NCI-H146 (cell line): ENCODE measurements at regions not wholly inside any gene's neighbourhood (a gene's known extent, or its start where the extent isn't known, plus 50 kb on each side); places are given as distances from the start of the nearest gene placed in this dataset.

Experiments
- DNase-seq: peaks from one replicate; lab custom pipeline; 2025; lab: John Stamatoyannopoulos, UW

- DNase-seq, result no peak
These were observed 53.5 kb upstream of the RAP1B start for GRCh38 chr12:68557011-68557730.

GRCh38 chr12:68559246-68559645 is 51.5 kb upstream of the RAP1B start:
- DNase-seq, result no peak

GRCh38 chr12:68559984-68560850 is 50.5 kb upstream of the RAP1B start:
- DNase-seq, result no peak

- no peak for DNase-seq
These were observed 49.8 kb upstream of the RAP1B start for GRCh38 chr12:68560851-68561422.
